HCT116 (cell line): ENCODE measurements at regions not wholly inside any gene's neighbourhood (a gene's known extent, or its start where the extent isn't known, plus 50 kb on each side); places are given as distances from the start of the nearest gene placed in this dataset.

ENCODE experiments used
- ATAC-seq: fragments of 200-7000 bp; cut with Tn5 transposase; 2 replicates; pipeline ENCODE4 v1.9.1; 2020; ENCODE audit warnings: mild to moderate bottlenecking, moderate library complexity
- BruUV-seq: library from RNA; stranded (reverse); fragments of 400-500 nt; replicated peaks from 2 replicates; lab custom pipeline; 2021; lab: Mats Ljungman, UMichigan
- CTCF ChIA-PET: fragments of 300-600 bp; sonication (Branson Sonifier 250); formaldehyde crosslinking; loops from one replicate; lab custom pipeline; 2021; ENCODE audit warnings: antibody characterized with exemption; lab: Charles Lee
- POLR2A ChIA-PET: fragments of 300-600, 350-600 bp; sonication (Branson Sonifier 250); formaldehyde crosslinking; loops from one replicate; lab custom pipeline; 2021; ENCODE audit warnings: antibody characterized with exemption; lab: Charles Lee
- RAD21 ChIA-PET, 2 experiments: fragments of 300-600 bp; sonication (Branson Sonifier 250); formaldehyde crosslinking; loops; one replicate each; lab custom pipeline; 2023; ENCODE audit warnings: low total read pairs in 2 of 2; ENCODE audit not compliant: uncharacterized antibody in 2 of 2, unreplicated experiment in 2 of 2, low non-redundant PET in 1 of 2; lab: Charles Lee
- DNase-seq: peaks from one replicate; pipeline ENCODE4 v3.0.0-alpha.2; 2010; ENCODE audit warnings: low read depth, low spot score
- H2AFZ ChIP-seq: fragments of 200-600 bp; shearing (Covaris generic), sonication (generic); 2 replicates; pipeline ENCODE4 v1.6.1; 2017; ENCODE audit warnings: low read depth, mixed run types, mixed read lengths, antibody characterized with exemption, low read length; ENCODE audit not compliant: poor library complexity, severe bottlenecking
- H3K27ac ChIP-seq: 2 replicates; pipeline ENCODE4 v1.5.1; 2012; ENCODE audit warnings: low read depth, low read length
- H3K27me3 ChIP-seq: fragments of 200-600 bp; sonication (generic); 2 replicates; pipeline ENCODE4 v1.6.1; 2016; ENCODE audit warnings: mixed run types, low read length, mixed read lengths; ENCODE audit not compliant: insufficient read depth
- H3K36me3 ChIP-seq, 2 experiments: fragments of 200-500 bp in 1 of 2; fragments of 200-600 bp in 1 of 2; sonication (Bioruptor generic) in 1 of 2; sonication (generic) in 1 of 2; 2 replicates each; pipeline versions ENCODE4 v1.5.1 to v1.6.1; 2014 to 2016; ENCODE audit warnings: low read length in 2 of 2, inconsistent platforms in 1 of 2, mixed read lengths in 1 of 2, mixed run types in 1 of 2; ENCODE audit not compliant: insufficient read depth in 2 of 2, control insufficient read depth in 1 of 2
- H3K4me1 ChIP-seq, 2 experiments: fragments of 200-600 bp in 1 of 2; sonication (generic) in 1 of 2; 2 replicates each; pipeline versions ENCODE4 v1.5.1 to v1.6.1; 2012 to 2017; ENCODE audit warnings: low read length in 2 of 2, inconsistent platforms in 1 of 2, mild to moderate bottlenecking in 1 of 2, mixed read lengths in 1 of 2, mixed run types in 1 of 2, moderate library complexity in 1 of 2; ENCODE audit not compliant: insufficient read depth in 2 of 2, control insufficient read depth in 1 of 2
- H3K4me2 ChIP-seq: fragments of 200-600 bp; sonication (generic); 2 replicates; pipeline ENCODE4 v1.6.1; 2017; ENCODE audit warnings: mixed run types, low read length, mixed read lengths
- H3K4me3 ChIP-seq, 2 experiments: fragments of 200-600 bp in 1 of 2; sonication (generic) in 1 of 2; replicated peaks in 1 of 2; 2 replicates each; pipeline ENCODE4 v1.5.1; 2011 to 2016; ENCODE audit warnings: low read length in 2 of 2, control low read depth in 1 of 2, low read depth in 1 of 2, mild to moderate bottlenecking in 1 of 2, mixed read lengths in 1 of 2, mixed run types in 1 of 2
- H3K79me2 ChIP-seq: fragments of 200-600 bp; sonication (generic); 2 replicates; pipeline ENCODE4 v1.6.1; 2017; ENCODE audit warnings: mild to moderate bottlenecking, mixed run types, low read length, moderate library complexity, mixed read lengths; ENCODE audit not compliant: insufficient read depth
- H3K9ac ChIP-seq: fragments of 200-600 bp; sonication (generic); 2 replicates; pipeline ENCODE4 v1.6.1; 2016; ENCODE audit warnings: low read length, mixed read lengths
- H3K9me2 ChIP-seq: fragments of 200-600 bp; sonication (generic), shearing (Covaris generic); 2 replicates; pipeline ENCODE4 v1.6.1; 2017; ENCODE audit warnings: mixed run types, mild to moderate bottlenecking, moderate library complexity; ENCODE audit not compliant: insufficient read depth
- H3K9me3 ChIP-seq, 2 experiments: fragments of 200-500 bp in 1 of 2; fragments of 200-600 bp in 1 of 2; sonication (Bioruptor generic) in 1 of 2; sonication (generic) in 1 of 2; 2 replicates each; pipeline ENCODE4 v1.6.1; 2014 to 2017; ENCODE audit warnings: low read length in 2 of 2, mixed read lengths in 2 of 2, inconsistent platforms in 1 of 2, low read depth in 1 of 2, mild to moderate bottlenecking in 1 of 2, mixed run types in 1 of 2, moderate library complexity in 1 of 2; ENCODE audit not compliant: control insufficient read depth in 1 of 2, insufficient read depth in 1 of 2
- H4K20me1 ChIP-seq: fragments of 200-600 bp; sonication (generic), shearing (Covaris generic); 2 replicates; pipeline ENCODE4 v1.6.1; 2017; ENCODE audit warnings: mixed run types, mild to moderate bottlenecking, moderate library complexity; ENCODE audit not compliant: insufficient read depth
- ELF1 ChIP-seq: IDR thresholded peaks from 2 replicates; pipeline ENCODE4 v1.6.1; 2012; ENCODE audit warnings: low read depth, borderline replicate concordance
- EZH2 ChIP-seq: fragments of 200-600 bp; sonication (generic); IDR thresholded peaks from 2 replicates; pipeline ENCODE4 v1.6.1; 2017; ENCODE audit warnings: antibody characterized with exemption, mixed run types
- JUND ChIP-seq: IDR thresholded peaks from 2 replicates; pipeline ENCODE4 v1.6.1; 2012
- POLR2A ChIP-seq: IDR thresholded peaks from 2 replicates; pipeline ENCODE4 v1.7.0; 2011; ENCODE audit warnings: borderline replicate concordance; ENCODE audit not compliant: insufficient read depth, insufficient read length; ENCODE audit errors: extremely low read depth
- POLR2AphosphoS5 ChIP-seq: IDR thresholded peaks from 2 replicates; pipeline ENCODE4 v1.6.1; 2011; ENCODE audit warnings: mild to moderate bottlenecking, low read depth, low read length, moderate library complexity
- SP1 ChIP-seq: IDR thresholded peaks from 2 replicates; pipeline ENCODE4 v1.6.1; 2012; ENCODE audit warnings: low read depth
- YY1 ChIP-seq: IDR thresholded peaks from 2 replicates; pipeline ENCODE4 v1.6.1; 2011; ENCODE audit warnings: low read length, low read depth, moderate library complexity, mild to moderate bottlenecking; ENCODE audit not compliant: insufficient replicate concordance; ENCODE audit errors: extremely low read depth
- ZNF274 ChIP-seq: fragments of 200-500 bp; sonication (Bioruptor generic); IDR thresholded peaks from 2 replicates; pipeline ENCODE4 v1.6.1; 2014; ENCODE audit warnings: mild to moderate bottlenecking, low read depth, low read length, inconsistent platforms
- intact Hi-C: fragments of 100-400 bp; cut with micrococcal nuclease; formaldehyde crosslinking; loops from 2 replicates; pipeline ENCODE4 v1.10.0; 2022
- TF ChIP-seq, protein P1 (sequence below): IDR thresholded peaks from 2 replicates; pipeline ENCODE4 v1.6.1; 2012
- TF ChIP-seq, protein P2 (sequence below): IDR thresholded peaks from 2 replicates; pipeline ENCODE4 v1.6.1; 2012; ENCODE audit warnings: low read depth
- TF ChIP-seq, protein P3 (sequence below), 3 experiments: fragments of 200-600 bp in 1 of 3; sonication (generic) in 1 of 3; IDR thresholded peaks in 2 of 3; conservative IDR thresholded peaks in 1 of 3; 2 replicates each; pipeline ENCODE4 v1.5.1; 2012 to 2017; ENCODE audit warnings: low read depth in 2 of 3, low read length in 2 of 3, antibody characterized with exemption in 1 of 3, borderline replicate concordance in 1 of 3, control low read depth in 1 of 3, mild to moderate bottlenecking in 1 of 3, mixed read lengths in 1 of 3, mixed run types in 1 of 3, moderate library complexity in 1 of 3; ENCODE audit not compliant: insufficient read depth in 1 of 3

DNA sequence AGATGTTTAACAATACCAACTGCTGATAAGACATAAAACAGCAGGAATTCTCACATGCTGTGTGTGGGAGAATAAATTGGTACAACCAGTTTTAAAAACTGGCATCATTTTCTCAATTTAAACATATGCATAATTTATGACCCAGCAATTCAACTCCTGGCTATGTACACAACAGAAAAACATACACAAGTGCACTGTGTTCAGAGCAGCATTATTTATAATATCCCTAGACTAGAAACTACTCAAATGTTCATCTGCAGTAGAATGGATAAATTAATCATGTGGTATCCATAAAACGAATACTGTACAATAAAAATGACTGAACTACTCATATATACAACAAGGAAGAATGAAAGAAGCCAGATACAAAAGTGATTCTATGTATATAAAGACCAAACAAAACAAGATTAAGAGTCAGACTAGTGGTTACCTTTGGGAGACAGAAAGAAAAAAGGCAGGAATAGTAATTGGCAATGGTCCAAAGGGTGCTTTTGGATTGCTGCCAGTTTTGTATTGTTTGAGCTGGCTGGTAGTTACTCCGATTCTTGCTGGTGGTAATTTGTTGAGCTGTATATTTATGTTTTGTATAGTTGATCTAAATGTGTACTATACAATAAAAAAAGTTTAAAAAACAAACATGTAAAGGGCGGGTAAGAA is 306.0 kb downstream of the TFEC start:
- H3K27me3 ChIP-seq, result no peaks in the 10 kb centered on the region
- DNase-seq (no peak), ATAC-seq (no peak)
- no TSS peak for BruUV-seq
- no peaks in the 10 kb centered on the region for H3K9me3 ChIP-seq
- ChIA-PET CTCF (no interaction called here), POLR2A (no interaction called here), RAD21 (no interaction called here)
- no peak overlapping the region for H3K9ac ChIP-seq
- H3K79me2 ChIP-seq, result no peaks in the 10 kb centered on the region
- H2AFZ ChIP-seq, result no peak overlapping the region
- H3K27ac ChIP-seq, result no peak overlapping the region
- H3K9me2 ChIP-seq, result no peaks in the 10 kb centered on the region
- no peak overlapping the region for H3K4me2 ChIP-seq
- H3K4me1 ChIP-seq, result no peaks in the 10 kb centered on the region
- no peak overlapping the region for H3K4me3 ChIP-seq
- intact Hi-C loops, result no loop called here
- no peaks in the 10 kb centered on the region for H3K36me3 ChIP-seq
- no peaks in the 10 kb centered on the region for H4K20me1 ChIP-seq
- TF ChIP-seq SP1 (no peak), EZH2 (no peak), POLR2A (no peak), JUND (no peak)

DNA sequence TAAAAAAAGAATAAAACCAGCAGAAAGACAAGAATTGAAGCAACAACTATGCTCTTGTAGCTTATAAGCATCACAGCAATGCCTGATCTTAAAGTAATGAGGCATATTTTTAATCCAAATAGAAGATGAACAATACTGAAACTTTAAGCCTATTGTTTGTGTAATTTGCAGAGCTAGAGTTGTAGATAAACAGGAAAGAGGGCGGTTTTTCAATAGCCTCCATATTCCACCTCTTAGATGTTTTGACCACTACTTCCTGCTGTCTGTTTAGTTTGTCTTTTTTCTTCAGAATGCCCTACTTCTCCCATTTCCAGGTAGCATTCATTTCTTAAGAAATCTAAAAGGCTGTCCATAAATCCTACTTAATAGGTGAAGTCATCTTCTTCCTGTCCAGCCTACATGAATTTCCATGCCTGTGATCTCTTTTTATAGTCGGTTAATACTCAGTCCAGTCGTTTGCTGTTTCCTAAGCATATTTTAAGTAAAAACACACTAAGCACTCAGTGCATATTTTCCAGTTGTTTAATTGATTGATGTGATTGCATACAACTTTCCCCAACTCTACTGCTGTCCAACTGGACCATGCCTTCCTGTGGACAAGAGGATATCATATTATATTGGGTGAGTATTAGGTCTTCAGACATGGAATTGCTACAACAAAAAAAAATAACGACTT is 308.1 kb downstream of the TFEC start:
- ChIA-PET RAD21 (no interaction called here), POLR2A (no interaction called here), CTCF (no interaction called here)
- Histone ChIP-seq H3K27ac (no peak overlapping the region), H2AFZ (peak overlapping the region; percentile 7), H3K9me3 (no peaks in the 10 kb centered on the region), H3K27me3 (no peaks in the 10 kb centered on the region), H4K20me1 (no peaks in the 10 kb centered on the region), H3K9me2 (no peaks in the 10 kb centered on the region), H3K36me3 (no peaks in the 10 kb centered on the region), H3K4me1 (no peaks in the 10 kb centered on the region), H3K4me3 (no peak overlapping the region), H3K9ac (no peak overlapping the region), H3K4me2 (no peak overlapping the region), H3K79me2 (no peaks in the 10 kb centered on the region)
- ATAC-seq, result no peak
- intact Hi-C loops, result no loop called here
- BruUV-seq, result no TSS peak
- no peak for DNase-seq
- TF ChIP-seq, protein P1, sequence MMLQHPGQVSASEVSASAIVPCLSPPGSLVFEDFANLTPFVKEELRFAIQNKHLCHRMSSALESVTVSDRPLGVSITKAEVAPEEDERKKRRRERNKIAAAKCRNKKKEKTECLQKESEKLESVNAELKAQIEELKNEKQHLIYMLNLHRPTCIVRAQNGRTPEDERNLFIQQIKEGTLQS, result no peak
- TF ChIP-seq, protein P2, sequence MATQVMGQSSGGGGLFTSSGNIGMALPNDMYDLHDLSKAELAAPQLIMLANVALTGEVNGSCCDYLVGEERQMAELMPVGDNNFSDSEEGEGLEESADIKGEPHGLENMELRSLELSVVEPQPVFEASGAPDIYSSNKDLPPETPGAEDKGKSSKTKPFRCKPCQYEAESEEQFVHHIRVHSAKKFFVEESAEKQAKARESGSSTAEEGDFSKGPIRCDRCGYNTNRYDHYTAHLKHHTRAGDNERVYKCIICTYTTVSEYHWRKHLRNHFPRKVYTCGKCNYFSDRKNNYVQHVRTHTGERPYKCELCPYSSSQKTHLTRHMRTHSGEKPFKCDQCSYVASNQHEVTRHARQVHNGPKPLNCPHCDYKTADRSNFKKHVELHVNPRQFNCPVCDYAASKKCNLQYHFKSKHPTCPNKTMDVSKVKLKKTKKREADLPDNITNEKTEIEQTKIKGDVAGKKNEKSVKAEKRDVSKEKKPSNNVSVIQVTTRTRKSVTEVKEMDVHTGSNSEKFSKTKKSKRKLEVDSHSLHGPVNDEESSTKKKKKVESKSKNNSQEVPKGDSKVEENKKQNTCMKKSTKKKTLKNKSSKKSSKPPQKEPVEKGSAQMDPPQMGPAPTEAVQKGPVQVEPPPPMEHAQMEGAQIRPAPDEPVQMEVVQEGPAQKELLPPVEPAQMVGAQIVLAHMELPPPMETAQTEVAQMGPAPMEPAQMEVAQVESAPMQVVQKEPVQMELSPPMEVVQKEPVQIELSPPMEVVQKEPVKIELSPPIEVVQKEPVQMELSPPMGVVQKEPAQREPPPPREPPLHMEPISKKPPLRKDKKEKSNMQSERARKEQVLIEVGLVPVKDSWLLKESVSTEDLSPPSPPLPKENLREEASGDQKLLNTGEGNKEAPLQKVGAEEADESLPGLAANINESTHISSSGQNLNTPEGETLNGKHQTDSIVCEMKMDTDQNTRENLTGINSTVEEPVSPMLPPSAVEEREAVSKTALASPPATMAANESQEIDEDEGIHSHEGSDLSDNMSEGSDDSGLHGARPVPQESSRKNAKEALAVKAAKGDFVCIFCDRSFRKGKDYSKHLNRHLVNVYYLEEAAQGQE, result no peak
- TF ChIP-seq ELF1 (no peak), YY1 (no peak), POLR2AphosphoS5 (no peak), ZNF274 (no peak)
- TF ChIP-seq, protein P3, sequence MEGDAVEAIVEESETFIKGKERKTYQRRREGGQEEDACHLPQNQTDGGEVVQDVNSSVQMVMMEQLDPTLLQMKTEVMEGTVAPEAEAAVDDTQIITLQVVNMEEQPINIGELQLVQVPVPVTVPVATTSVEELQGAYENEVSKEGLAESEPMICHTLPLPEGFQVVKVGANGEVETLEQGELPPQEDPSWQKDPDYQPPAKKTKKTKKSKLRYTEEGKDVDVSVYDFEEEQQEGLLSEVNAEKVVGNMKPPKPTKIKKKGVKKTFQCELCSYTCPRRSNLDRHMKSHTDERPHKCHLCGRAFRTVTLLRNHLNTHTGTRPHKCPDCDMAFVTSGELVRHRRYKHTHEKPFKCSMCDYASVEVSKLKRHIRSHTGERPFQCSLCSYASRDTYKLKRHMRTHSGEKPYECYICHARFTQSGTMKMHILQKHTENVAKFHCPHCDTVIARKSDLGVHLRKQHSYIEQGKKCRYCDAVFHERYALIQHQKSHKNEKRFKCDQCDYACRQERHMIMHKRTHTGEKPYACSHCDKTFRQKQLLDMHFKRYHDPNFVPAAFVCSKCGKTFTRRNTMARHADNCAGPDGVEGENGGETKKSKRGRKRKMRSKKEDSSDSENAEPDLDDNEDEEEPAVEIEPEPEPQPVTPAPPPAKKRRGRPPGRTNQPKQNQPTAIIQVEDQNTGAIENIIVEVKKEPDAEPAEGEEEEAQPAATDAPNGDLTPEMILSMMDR (IDR thresholded peaks at IDR 0.05 in 2 of 3, conservative IDR thresholded peaks at IDR 0.05 in 1 of 3; ENCODE audit: borderline replicate concordance in 1 of 3, insufficient read depth in 1 of 3, low read depth in 2 of 3, low read length in 2 of 3), result no peak
